ENCODE measurements at regions not wholly inside any gene's neighbourhood (a gene's known extent, or its start where the extent isn't known, plus 50 kb on each side); places are given as distances from the start of the nearest gene placed in this dataset.

GRCh38 chr5:120258123-120258522, 206.0 kb upstream of the PRR16 start:
- no peak overlapping the region for H3K4me3 Mint-ChIP-seq
- no peak for DNase-seq (ENCODE audit: low spot score in 2 of 2, unreplicated experiment in 2 of 2)
- H3K9me3 Mint-ChIP-seq: no peaks in the 10 kb centered on the region
- no peaks in the 10 kb centered on the region for H3K27me3 Mint-ChIP-seq (ENCODE audit: low read depth)
- TF ChIP-seq CTCF (IDR thresholded peaks at IDR 0.05; ENCODE audit: unreplicated experiment): no peak
- no peak overlapping the region for H3K27ac Mint-ChIP-seq
- H3K36me3 Mint-ChIP-seq: no peaks in the 10 kb centered on the region
- H3K4me1 Mint-ChIP-seq: peaks cover 2% of the 10 kb centered on the region

GRCh38 chr5:120260651-120261050, 203.4 kb upstream of the PRR16 start:
- Mint-ChIP-seq H3K4me3 (no peak overlapping the region), H3K27ac (no peak overlapping the region), H3K36me3 (no peaks in the 10 kb centered on the region), H3K9me3 (no peaks in the 10 kb centered on the region), H3K4me1 (peaks cover 9% of the 10 kb centered on the region), H3K27me3 (ENCODE audit: low read depth) (no peaks in the 10 kb centered on the region)
- DNase-seq (ENCODE audit: low spot score in 2 of 2, unreplicated experiment in 2 of 2): no peak
- TF ChIP-seq CTCF (IDR thresholded peaks at IDR 0.05; ENCODE audit: unreplicated experiment): no peak

- H3K36me3 Mint-ChIP-seq: peaks cover 2% of the 10 kb centered on the region
- no peak for TF ChIP-seq CTCF (IDR thresholded peaks at IDR 0.05; ENCODE audit: unreplicated experiment)
- H3K4me3 Mint-ChIP-seq: no peak overlapping the region
- H3K27me3 Mint-ChIP-seq (ENCODE audit: low read depth): no peaks in the 10 kb centered on the region
- DNase-seq (ENCODE audit: low spot score in 2 of 2, unreplicated experiment in 2 of 2): no peak
- no peaks in the 10 kb centered on the region for H3K4me1 Mint-ChIP-seq
- H3K27ac Mint-ChIP-seq: no peak overlapping the region
- peaks cover 14% of the 10 kb centered on the region for H3K9me3 Mint-ChIP-seq
These were observed 193.6 kb upstream of the PRR16 start for GRCh38 chr5:120270498-120270897.

GRCh38 chr5:120293796-120294195, 170.3 kb upstream of the PRR16 start:
- no peak for TF ChIP-seq CTCF (IDR thresholded peaks at IDR 0.05; ENCODE audit: unreplicated experiment)
- H3K27me3 Mint-ChIP-seq (ENCODE audit: low read depth): no peaks in the 10 kb centered on the region
- no peak overlapping the region for H3K27ac Mint-ChIP-seq
- H3K36me3 Mint-ChIP-seq: no peaks in the 10 kb centered on the region
- H3K4me1 Mint-ChIP-seq: no peaks in the 10 kb centered on the region
- no peaks in the 10 kb centered on the region for H3K9me3 Mint-ChIP-seq
- H3K4me3 Mint-ChIP-seq: no peak overlapping the region
- DNase-seq (ENCODE audit: low spot score in 2 of 2, unreplicated experiment in 2 of 2): no peak

GRCh38 chr5:120297616-120298015, 166.5 kb upstream of the PRR16 start:
- H3K9me3 Mint-ChIP-seq: no peaks in the 10 kb centered on the region
- DNase-seq (ENCODE audit: low spot score in 2 of 2, unreplicated experiment in 2 of 2): no peak
- H3K4me1 Mint-ChIP-seq: peaks cover 2% of the 10 kb centered on the region
- H3K4me3 Mint-ChIP-seq: no peak overlapping the region
- no peak for TF ChIP-seq CTCF (IDR thresholded peaks at IDR 0.05; ENCODE audit: unreplicated experiment)
- peaks cover 1% of the 10 kb centered on the region for H3K27me3 Mint-ChIP-seq (ENCODE audit: low read depth)
- H3K27ac Mint-ChIP-seq: no peak overlapping the region
- H3K36me3 Mint-ChIP-seq: no peaks in the 10 kb centered on the region

- Mint-ChIP-seq H3K27ac (no peak overlapping the region), H3K36me3 (no peaks in the 10 kb centered on the region), H3K4me1 (peaks cover 2% of the 10 kb centered on the region), H3K27me3 (ENCODE audit: low read depth) (peaks cover 1% of the 10 kb centered on the region), H3K4me3 (no peak overlapping the region), H3K9me3 (no peaks in the 10 kb centered on the region)
- DNase-seq (ENCODE audit: low spot score in 2 of 2, unreplicated experiment in 2 of 2): no peak
- no peak for TF ChIP-seq CTCF (IDR thresholded peaks at IDR 0.05; ENCODE audit: unreplicated experiment)
These were observed 165.1 kb upstream of the PRR16 start for GRCh38 chr5:120298981-120299380.
